ENCODE measurements at regions not wholly inside any gene's neighbourhood (a gene's known extent, or its start where the extent isn't known, plus 50 kb on each side); places are given as distances from the start of the nearest gene placed in this dataset.
A peak's percentile ranks its signal among the peaks of the same experiment; 100 is the strongest.

GRCh38 chrX:109840585-109840984 is 107.5 kb upstream of the ACSL4 start:
- no peaks in the 10 kb centered on the region for H3K27me3 ChIP-seq (ENCODE audit: insufficient read depth, poor library complexity, severe bottlenecking)
- no peak overlapping the region for H3K4me3 ChIP-seq (replicated peaks; ENCODE audit: insufficient read depth, low read length)
- peak overlapping the region; percentile 64 for H3K27ac ChIP-seq (replicated peaks)
- peak; percentile 60; the same call in 1 of the 2 replicates for TF ChIP-seq SPI1 (IDR thresholded peaks at IDR 0.05; ENCODE audit: borderline replicate concordance, low read depth)
- TF ChIP-seq, protein P1, sequence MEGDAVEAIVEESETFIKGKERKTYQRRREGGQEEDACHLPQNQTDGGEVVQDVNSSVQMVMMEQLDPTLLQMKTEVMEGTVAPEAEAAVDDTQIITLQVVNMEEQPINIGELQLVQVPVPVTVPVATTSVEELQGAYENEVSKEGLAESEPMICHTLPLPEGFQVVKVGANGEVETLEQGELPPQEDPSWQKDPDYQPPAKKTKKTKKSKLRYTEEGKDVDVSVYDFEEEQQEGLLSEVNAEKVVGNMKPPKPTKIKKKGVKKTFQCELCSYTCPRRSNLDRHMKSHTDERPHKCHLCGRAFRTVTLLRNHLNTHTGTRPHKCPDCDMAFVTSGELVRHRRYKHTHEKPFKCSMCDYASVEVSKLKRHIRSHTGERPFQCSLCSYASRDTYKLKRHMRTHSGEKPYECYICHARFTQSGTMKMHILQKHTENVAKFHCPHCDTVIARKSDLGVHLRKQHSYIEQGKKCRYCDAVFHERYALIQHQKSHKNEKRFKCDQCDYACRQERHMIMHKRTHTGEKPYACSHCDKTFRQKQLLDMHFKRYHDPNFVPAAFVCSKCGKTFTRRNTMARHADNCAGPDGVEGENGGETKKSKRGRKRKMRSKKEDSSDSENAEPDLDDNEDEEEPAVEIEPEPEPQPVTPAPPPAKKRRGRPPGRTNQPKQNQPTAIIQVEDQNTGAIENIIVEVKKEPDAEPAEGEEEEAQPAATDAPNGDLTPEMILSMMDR (IDR thresholded peaks at IDR 0.05; ENCODE audit: insufficient read depth, low read length) = no peak
- TF ChIP-seq, protein P2, sequence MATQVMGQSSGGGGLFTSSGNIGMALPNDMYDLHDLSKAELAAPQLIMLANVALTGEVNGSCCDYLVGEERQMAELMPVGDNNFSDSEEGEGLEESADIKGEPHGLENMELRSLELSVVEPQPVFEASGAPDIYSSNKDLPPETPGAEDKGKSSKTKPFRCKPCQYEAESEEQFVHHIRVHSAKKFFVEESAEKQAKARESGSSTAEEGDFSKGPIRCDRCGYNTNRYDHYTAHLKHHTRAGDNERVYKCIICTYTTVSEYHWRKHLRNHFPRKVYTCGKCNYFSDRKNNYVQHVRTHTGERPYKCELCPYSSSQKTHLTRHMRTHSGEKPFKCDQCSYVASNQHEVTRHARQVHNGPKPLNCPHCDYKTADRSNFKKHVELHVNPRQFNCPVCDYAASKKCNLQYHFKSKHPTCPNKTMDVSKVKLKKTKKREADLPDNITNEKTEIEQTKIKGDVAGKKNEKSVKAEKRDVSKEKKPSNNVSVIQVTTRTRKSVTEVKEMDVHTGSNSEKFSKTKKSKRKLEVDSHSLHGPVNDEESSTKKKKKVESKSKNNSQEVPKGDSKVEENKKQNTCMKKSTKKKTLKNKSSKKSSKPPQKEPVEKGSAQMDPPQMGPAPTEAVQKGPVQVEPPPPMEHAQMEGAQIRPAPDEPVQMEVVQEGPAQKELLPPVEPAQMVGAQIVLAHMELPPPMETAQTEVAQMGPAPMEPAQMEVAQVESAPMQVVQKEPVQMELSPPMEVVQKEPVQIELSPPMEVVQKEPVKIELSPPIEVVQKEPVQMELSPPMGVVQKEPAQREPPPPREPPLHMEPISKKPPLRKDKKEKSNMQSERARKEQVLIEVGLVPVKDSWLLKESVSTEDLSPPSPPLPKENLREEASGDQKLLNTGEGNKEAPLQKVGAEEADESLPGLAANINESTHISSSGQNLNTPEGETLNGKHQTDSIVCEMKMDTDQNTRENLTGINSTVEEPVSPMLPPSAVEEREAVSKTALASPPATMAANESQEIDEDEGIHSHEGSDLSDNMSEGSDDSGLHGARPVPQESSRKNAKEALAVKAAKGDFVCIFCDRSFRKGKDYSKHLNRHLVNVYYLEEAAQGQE (IDR thresholded peaks at IDR 0.05; ENCODE audit: insufficient replicate concordance, low read depth) = no peak
- peak; percentile 38; the same call in 1 of the 2 replicates for TF ChIP-seq POLR2AphosphoS5 (IDR thresholded peaks at IDR 0.05; ENCODE audit: low read depth)
- TF ChIP-seq GABPA (IDR thresholded peaks at IDR 0.05; ENCODE audit: low read depth) = no peak
- DNase-seq (ENCODE audit: low read depth in 1 of 2, low spot score in 1 of 2) = peak; percentile 62 to 70

- DNase-seq (ENCODE audit: low read depth in 1 of 2, low spot score in 1 of 2) = no peak
- Histone ChIP-seq H3K27ac (replicated peaks) (no peak overlapping the region), H3K4me3 (replicated peaks; ENCODE audit: insufficient read depth, low read length) (no peak overlapping the region), H3K27me3 (ENCODE audit: insufficient read depth, poor library complexity, severe bottlenecking) (no peaks in the 10 kb centered on the region)
- TF ChIP-seq POLR2AphosphoS5 (IDR thresholded peaks at IDR 0.05; ENCODE audit: low read depth) (no peak), SPI1 (IDR thresholded peaks at IDR 0.05; ENCODE audit: borderline replicate concordance, low read depth) (no peak), GABPA (IDR thresholded peaks at IDR 0.05; ENCODE audit: low read depth) (no peak)
- TF ChIP-seq, protein P2 (IDR thresholded peaks at IDR 0.05; ENCODE audit: insufficient replicate concordance, low read depth) = no peak
- TF ChIP-seq, protein P1 (IDR thresholded peaks at IDR 0.05; ENCODE audit: insufficient read depth, low read length) = no peak
These were observed 108.2 kb upstream of the ACSL4 start for GRCh38 chrX:109841257-109841656.

GRCh38 chrX:109841869-109842579 is 109.0 kb upstream of the ACSL4 start:
- DNase-seq (ENCODE audit: low read depth in 1 of 2, low spot score in 1 of 2) = no peak
- no peak overlapping the region for H3K27ac ChIP-seq (replicated peaks)
- no peak overlapping the region for H3K4me3 ChIP-seq (replicated peaks; ENCODE audit: insufficient read depth, low read length)
- TF ChIP-seq, protein P2 (IDR thresholded peaks at IDR 0.05; ENCODE audit: insufficient replicate concordance, low read depth) = no peak
- no peak for TF ChIP-seq SPI1 (IDR thresholded peaks at IDR 0.05; ENCODE audit: borderline replicate concordance, low read depth)
- TF ChIP-seq, protein P1 (IDR thresholded peaks at IDR 0.05; ENCODE audit: insufficient read depth, low read length) = no peak
- TF ChIP-seq POLR2AphosphoS5 (IDR thresholded peaks at IDR 0.05; ENCODE audit: low read depth) = no peak
- TF ChIP-seq GABPA (IDR thresholded peaks at IDR 0.05; ENCODE audit: low read depth) = no peak
- H3K27me3 ChIP-seq (ENCODE audit: insufficient read depth, poor library complexity, severe bottlenecking) = no peaks in the 10 kb centered on the region
